ENCODE measurements at regions not wholly inside any gene's neighbourhood (a gene's known extent, or its start where the extent isn't known, plus 50 kb on each side); places are given as distances from the start of the nearest gene placed in this dataset.

DNA sequence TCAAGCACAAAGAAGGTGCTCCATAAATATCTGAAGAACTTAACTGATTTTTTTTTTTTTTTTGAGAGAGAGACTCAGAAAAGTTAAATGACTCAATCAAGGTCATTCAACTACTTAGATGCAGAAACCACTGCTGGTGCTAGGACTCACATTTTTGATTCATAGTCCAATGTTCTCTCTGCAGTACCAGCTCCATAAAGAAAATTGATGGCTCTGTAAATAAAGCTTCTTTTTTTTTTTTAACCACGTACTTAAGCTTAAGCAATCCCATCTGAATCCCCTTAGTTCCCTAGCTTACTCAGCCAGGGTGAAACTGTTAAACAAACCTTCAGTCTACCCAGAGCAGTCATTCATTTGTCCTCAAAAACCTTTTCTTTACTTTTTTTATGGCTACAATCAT is 657.0 kb upstream of the WWC1 start:
- Histone ChIP-seq H3K4me2 (ENCODE audit: low read length, poor library complexity, severe bottlenecking) (no peak overlapping the region), H2BK15ac (ENCODE audit: low read depth, poor library complexity, severe bottlenecking) (no peak overlapping the region)
- 0% methylated on average over 1 of the region's 1 CpG for WGBS

GRCh38 chr5:167638816-167639215 is 652.6 kb upstream of the WWC1 start:
- H2BK12ac ChIP-seq (ENCODE audit: low read length in 2 of 2) = no peak overlapping the region
- no peak overlapping the region for H2AK5ac ChIP-seq (ENCODE audit: low read length, severe bottlenecking)
- H3K4me2 ChIP-seq (ENCODE audit: low read length, poor library complexity, severe bottlenecking) = no peak overlapping the region
- no peaks in the 10 kb centered on the region for H3K27me3 ChIP-seq (ENCODE audit: control insufficient read depth in 1 of 2, insufficient read depth in 1 of 2, low read length in 2 of 2)
- H3K14ac ChIP-seq (ENCODE audit: low read length in 2 of 2) = no peak overlapping the region
- no peak overlapping the region for H3K23ac ChIP-seq (ENCODE audit: low read length in 2 of 2)
- H3K9me3 ChIP-seq (ENCODE audit: control insufficient read depth, low read length) = no peaks in the 10 kb centered on the region
- no peak for DNase-seq
- no peak overlapping the region for H4K91ac ChIP-seq (ENCODE audit: low read length)
- no peak overlapping the region for H3K18ac ChIP-seq (ENCODE audit: low read depth in 1 of 2, low read length in 2 of 2)
- no peak overlapping the region for H3K4ac ChIP-seq (ENCODE audit: low read depth in 1 of 2, low read length in 2 of 2)
- no peak overlapping the region for H4K8ac ChIP-seq (ENCODE audit: low read length)
- no peak overlapping the region for H2AFZ ChIP-seq (ENCODE audit: low read depth, low read length)
- 80% methylated on average over 1 of the region's 2 CpGs for WGBS
- no peaks in the 10 kb centered on the region for H3K79me1 ChIP-seq (replicated peaks; ENCODE audit: low read length, poor library complexity, severe bottlenecking)
- H3K4me1 ChIP-seq (ENCODE audit: control insufficient read depth, insufficient read depth, low read depth, low read length) = peaks cover 2% of the 10 kb centered on the region
- H3K36me3 ChIP-seq (ENCODE audit: control insufficient read depth in 1 of 2, insufficient read depth in 2 of 2, low read depth in 1 of 2, low read length in 2 of 2) = no peaks in the 10 kb centered on the region
- H3K27ac ChIP-seq (ENCODE audit: low read length, poor library complexity, severe bottlenecking) = no peak overlapping the region
- H2BK5ac ChIP-seq (ENCODE audit: low read depth, low read length, poor library complexity, severe bottlenecking) = no peak overlapping the region
- H2BK15ac ChIP-seq (ENCODE audit: low read depth, poor library complexity, severe bottlenecking) = no peak overlapping the region
- no peak overlapping the region for H3K4me3 ChIP-seq (ENCODE audit: insufficient read depth in 1 of 2, low read depth in 1 of 2, low read length in 2 of 2)
- H3K9ac ChIP-seq (ENCODE audit: low read length) = no peak overlapping the region
- no peak overlapping the region for H2BK120ac ChIP-seq (ENCODE audit: low read depth, low read length)

More for the DNA sequence above, 657.0 kb upstream of the WWC1 start:
- no peaks in the 10 kb centered on the region for H3K36me3 ChIP-seq (ENCODE audit: control insufficient read depth in 1 of 2, insufficient read depth in 2 of 2, low read depth in 1 of 2, low read length in 2 of 2)
- no peaks in the 10 kb centered on the region for H3K9me3 ChIP-seq (ENCODE audit: control insufficient read depth, low read length)
- H4K8ac ChIP-seq (ENCODE audit: low read length) = no peak overlapping the region
- no peak overlapping the region for H2AFZ ChIP-seq (ENCODE audit: low read depth, low read length)
- H3K4me1 ChIP-seq (ENCODE audit: control insufficient read depth, insufficient read depth, low read depth, low read length) = no peaks in the 10 kb centered on the region
- H3K14ac ChIP-seq (ENCODE audit: low read length in 2 of 2) = no peak overlapping the region
- H2BK12ac ChIP-seq (ENCODE audit: low read length in 2 of 2) = no peak overlapping the region
- no peak overlapping the region for H2AK5ac ChIP-seq (ENCODE audit: low read length, severe bottlenecking)
- no peak overlapping the region for H3K18ac ChIP-seq (ENCODE audit: low read depth in 1 of 2, low read length in 2 of 2)
- no peak overlapping the region for H3K23ac ChIP-seq (ENCODE audit: low read length in 2 of 2)
- H3K9ac ChIP-seq (ENCODE audit: low read length) = peak overlapping the region; percentile 62
- peak; percentile 92 for DNase-seq
- no peak overlapping the region for H4K91ac ChIP-seq (ENCODE audit: low read length)
- no peak overlapping the region for H3K4me3 ChIP-seq (ENCODE audit: insufficient read depth in 1 of 2, low read depth in 1 of 2, low read length in 2 of 2)
- H3K27me3 ChIP-seq (ENCODE audit: control insufficient read depth in 1 of 2, insufficient read depth in 1 of 2, low read length in 2 of 2) = no peaks in the 10 kb centered on the region
- no peak overlapping the region for H2BK120ac ChIP-seq (ENCODE audit: low read depth, low read length)
- H3K4ac ChIP-seq (ENCODE audit: low read depth in 1 of 2, low read length in 2 of 2) = no peak overlapping the region
- no peak overlapping the region for H3K27ac ChIP-seq (ENCODE audit: low read length, poor library complexity, severe bottlenecking)
- H2BK5ac ChIP-seq (ENCODE audit: low read depth, low read length, poor library complexity, severe bottlenecking) = no peak overlapping the region
- H3K79me1 ChIP-seq (replicated peaks; ENCODE audit: low read length, poor library complexity, severe bottlenecking) = no peaks in the 10 kb centered on the region

GRCh38 chr5:167639273-167639672 is 652.2 kb upstream of the WWC1 start:
- H3K14ac ChIP-seq (ENCODE audit: low read length in 2 of 2) = no peak overlapping the region
- DNase-seq = peak; percentile 61
- WGBS = 4% methylated on average over 1 of the region's 1 CpG
- no peak overlapping the region for H3K4ac ChIP-seq (ENCODE audit: low read depth in 1 of 2, low read length in 2 of 2)
- H3K4me3 ChIP-seq (ENCODE audit: insufficient read depth in 1 of 2, low read depth in 1 of 2, low read length in 2 of 2) = no peak overlapping the region
- H3K9me3 ChIP-seq (ENCODE audit: control insufficient read depth, low read length) = no peaks in the 10 kb centered on the region
- H3K79me1 ChIP-seq (replicated peaks; ENCODE audit: low read length, poor library complexity, severe bottlenecking) = no peaks in the 10 kb centered on the region
- no peak overlapping the region for H3K9ac ChIP-seq (ENCODE audit: low read length)
- H3K36me3 ChIP-seq (ENCODE audit: control insufficient read depth in 1 of 2, insufficient read depth in 2 of 2, low read depth in 1 of 2, low read length in 2 of 2) = no peaks in the 10 kb centered on the region
- H3K27ac ChIP-seq (ENCODE audit: low read length, poor library complexity, severe bottlenecking) = no peak overlapping the region
- no peak overlapping the region for H3K18ac ChIP-seq (ENCODE audit: low read depth in 1 of 2, low read length in 2 of 2)
- no peak overlapping the region for H3K4me2 ChIP-seq (ENCODE audit: low read length, poor library complexity, severe bottlenecking)
- no peak overlapping the region for H2BK12ac ChIP-seq (ENCODE audit: low read length in 2 of 2)
- no peak overlapping the region for H3K23ac ChIP-seq (ENCODE audit: low read length in 2 of 2)
- no peak overlapping the region for H2BK15ac ChIP-seq (ENCODE audit: low read depth, poor library complexity, severe bottlenecking)
- H4K8ac ChIP-seq (ENCODE audit: low read length) = no peak overlapping the region
- no peak overlapping the region for H2BK120ac ChIP-seq (ENCODE audit: low read depth, low read length)
- H3K27me3 ChIP-seq (ENCODE audit: control insufficient read depth in 1 of 2, insufficient read depth in 1 of 2, low read length in 2 of 2) = no peaks in the 10 kb centered on the region
- H4K91ac ChIP-seq (ENCODE audit: low read length) = no peak overlapping the region
- H2BK5ac ChIP-seq (ENCODE audit: low read depth, low read length, poor library complexity, severe bottlenecking) = no peak overlapping the region
- H2AFZ ChIP-seq (ENCODE audit: low read depth, low read length) = no peak overlapping the region
- peaks cover 2% of the 10 kb centered on the region for H3K4me1 ChIP-seq (ENCODE audit: control insufficient read depth, insufficient read depth, low read depth, low read length)
- no peak overlapping the region for H2AK5ac ChIP-seq (ENCODE audit: low read length, severe bottlenecking)

- Histone ChIP-seq H4K8ac (ENCODE audit: low read length) (no peak overlapping the region), H2AFZ (ENCODE audit: low read depth, low read length) (no peak overlapping the region), H2AK5ac (ENCODE audit: low read length, severe bottlenecking) (no peak overlapping the region), H3K9me3 (ENCODE audit: control insufficient read depth, low read length) (no peaks in the 10 kb centered on the region), H3K23ac (ENCODE audit: low read length in 2 of 2) (no peak overlapping the region), H3K4me1 (ENCODE audit: control insufficient read depth, insufficient read depth, low read depth, low read length) (peaks cover 2% of the 10 kb centered on the region), H3K14ac (ENCODE audit: low read length in 2 of 2) (no peak overlapping the region), H2BK15ac (ENCODE audit: low read depth, poor library complexity, severe bottlenecking) (no peak overlapping the region), H3K27ac (ENCODE audit: low read length, poor library complexity, severe bottlenecking) (no peak overlapping the region), H3K18ac (ENCODE audit: low read depth in 1 of 2, low read length in 2 of 2) (no peak overlapping the region), H3K4me3 (ENCODE audit: insufficient read depth in 1 of 2, low read depth in 1 of 2, low read length in 2 of 2) (no peak overlapping the region), H3K79me1 (replicated peaks; ENCODE audit: low read length, poor library complexity, severe bottlenecking) (no peaks in the 10 kb centered on the region), H3K36me3 (ENCODE audit: control insufficient read depth in 1 of 2, insufficient read depth in 2 of 2, low read depth in 1 of 2, low read length in 2 of 2) (no peaks in the 10 kb centered on the region), H2BK5ac (ENCODE audit: low read depth, low read length, poor library complexity, severe bottlenecking) (no peak overlapping the region), H2BK120ac (ENCODE audit: low read depth, low read length) (no peak overlapping the region), H2BK12ac (ENCODE audit: low read length in 2 of 2) (no peak overlapping the region), H3K27me3 (ENCODE audit: control insufficient read depth in 1 of 2, insufficient read depth in 1 of 2, low read length in 2 of 2) (no peaks in the 10 kb centered on the region), H4K91ac (ENCODE audit: low read length) (no peak overlapping the region), H3K4ac (ENCODE audit: low read depth in 1 of 2, low read length in 2 of 2) (no peak overlapping the region), H3K9ac (ENCODE audit: low read length) (no peak overlapping the region), H3K4me2 (ENCODE audit: low read length, poor library complexity, severe bottlenecking) (no peak overlapping the region)
- DNase-seq = peak; percentile 62
Observed at GRCh38 chr5:167639766-167640165, 651.7 kb upstream of the WWC1 start.
